Omental fat pad (tissue), 3 donors: ENCODE measurements at regions not wholly inside any gene's neighbourhood (a gene's known extent, or its start where the extent isn't known, plus 50 kb on each side); places are given as distances from the start of the nearest gene placed in this dataset.
"Not testable (repeated sequence)": the region's sequence is repeated elsewhere in the genome, so short reads cannot be mapped to it uniquely, and the experiment has no call there.

Experiments used
- ATAC-seq: fragments of 150-250 bp; one replicate; pipeline ENCODE4 v1.9.1; 2016; ENCODE audit warnings: mild to moderate bottlenecking, moderate library complexity; ENCODE audit not compliant: low FRiP score
- DNase-seq: peaks from one replicate; pipeline ENCODE4 v3.0.0-alpha.2; 2019; ENCODE audit warnings: low spot score
- CTCF ChIP-seq, 3 donors: fragments of 450-650 bp; IDR thresholded peaks; one replicate each; pipeline ENCODE4 v1.5.1; 2016 to 2017; ENCODE audit warnings: antibody characterized with exemption in 3 of 3, mild to moderate bottlenecking in 3 of 3, moderate library complexity in 2 of 3

GRCh38 chr20:30503992-30504570 lies 753.4 kb upstream of the DEFB115 start:
- ATAC-seq (no peak), DNase-seq (no peak)
- TF ChIP-seq CTCF (IDR thresholded peaks at IDR 0.05): no peak

DNA sequence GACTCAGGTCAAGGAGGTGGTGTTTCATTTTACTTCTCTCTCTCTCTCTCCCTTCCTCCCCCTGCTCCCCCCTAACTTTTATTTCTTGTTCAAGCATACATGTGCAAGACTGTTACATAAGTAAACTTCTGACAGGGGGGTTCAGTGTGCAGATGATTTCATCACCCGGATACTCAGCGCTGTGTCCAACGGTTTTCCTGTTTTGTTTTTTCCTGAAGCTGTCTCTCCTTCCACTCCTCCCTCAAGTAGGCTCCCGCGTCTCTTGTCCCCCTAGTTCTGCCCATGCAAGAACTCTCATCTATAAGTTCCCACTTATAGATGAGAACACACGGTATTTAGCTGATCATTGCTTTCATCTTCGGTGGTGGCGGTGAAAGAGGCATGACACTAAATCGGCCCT lies 751.9 kb upstream of the DEFB115 start:
- DNase-seq (no peak), ATAC-seq (no peak)
- no peak for TF ChIP-seq CTCF (IDR thresholded peaks at IDR 0.05)

DNA sequence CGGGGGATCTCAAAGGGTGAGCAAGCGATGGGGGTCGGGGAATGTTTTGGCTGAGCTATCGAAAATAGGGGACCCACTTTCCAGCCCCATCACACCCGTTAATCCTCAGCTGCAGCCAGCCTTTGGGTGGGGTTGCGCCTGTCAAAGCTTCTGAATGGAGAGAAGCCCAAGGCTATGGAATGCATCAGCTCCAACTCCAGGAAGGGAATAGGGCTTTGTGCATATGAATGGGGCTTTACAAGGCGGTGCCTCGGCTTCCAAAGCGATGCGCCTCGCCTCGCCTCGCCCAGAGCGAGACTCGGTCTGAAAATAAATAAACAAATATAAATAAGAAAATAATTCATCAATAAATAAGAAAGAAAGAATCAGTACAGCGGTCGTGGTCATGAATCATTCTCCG lies 751.4 kb upstream of the DEFB115 start:
- no peak for TF ChIP-seq CTCF (IDR thresholded peaks at IDR 0.05)
- no peak for ATAC-seq
- no peak for DNase-seq

GRCh38 chr20:30508382-30508781 lies 749.1 kb upstream of the DEFB115 start:
- not testable (repeated sequence) for DNase-seq, ATAC-seq

DNA sequence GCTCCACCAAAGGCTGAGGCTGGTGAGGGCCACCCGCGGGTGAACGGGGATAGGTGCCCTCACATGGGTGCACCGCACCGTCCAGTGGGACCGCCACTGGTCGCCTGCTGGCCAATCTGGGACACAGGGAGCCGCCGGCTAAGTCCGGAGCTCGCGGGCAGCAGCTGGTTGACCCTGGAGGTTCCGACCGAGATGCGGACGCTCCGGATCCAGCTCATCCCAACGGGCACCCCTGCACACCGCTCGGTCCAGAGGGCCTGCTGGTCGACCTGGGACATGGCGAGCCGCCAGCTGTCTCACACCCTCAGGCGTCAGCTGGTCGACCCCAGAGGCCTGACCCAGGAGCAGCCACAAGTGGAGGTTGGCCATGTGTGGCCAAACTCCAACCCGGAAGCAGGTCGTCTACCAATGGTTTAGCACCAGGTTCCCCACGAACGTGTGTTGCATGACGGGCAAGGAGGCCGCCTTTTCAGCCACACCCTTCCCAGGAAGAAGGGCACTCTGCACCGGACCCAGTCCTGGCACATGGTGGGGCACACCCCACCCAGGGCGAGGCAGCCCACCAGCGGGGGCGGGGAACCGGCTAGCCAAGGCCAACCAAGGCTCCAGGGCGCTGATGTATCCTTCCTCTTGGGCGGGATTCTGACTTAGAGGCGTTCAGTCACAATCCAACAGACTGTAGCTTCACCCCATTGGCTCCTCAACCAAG lies 746.0 kb upstream of the DEFB115 start:
- no peak for ATAC-seq
- no peak for TF ChIP-seq CTCF (IDR thresholded peaks at IDR 0.05)
- DNase-seq: no peak

GRCh38 chr20:30513050-30513628 lies 744.3 kb upstream of the DEFB115 start:
- DNase-seq: no peak
- no peak for TF ChIP-seq CTCF (IDR thresholded peaks at IDR 0.05)
- ATAC-seq: no peak

GRCh38 chr20:30515915-30516314 lies 741.5 kb upstream of the DEFB115 start:
- not testable (repeated sequence) for DNase-seq, ATAC-seq

GRCh38 chr20:30518906-30519305 lies 738.6 kb upstream of the DEFB115 start:
- not testable (repeated sequence) for ATAC-seq, DNase-seq

GRCh38 chr20:30521686-30522415 lies 735.6 kb upstream of the DEFB115 start:
- not testable (repeated sequence) for DNase-seq

GRCh38 chr20:30524155-30524554 lies 733.3 kb upstream of the DEFB115 start:
- not testable (repeated sequence) for ATAC-seq, DNase-seq

More at GRCh38 chr20:30521686-30522415, 735.6 kb upstream of the DEFB115 start:
- not testable (repeated sequence) for ATAC-seq

GRCh38 chr20:30524761-30525160 lies 732.7 kb upstream of the DEFB115 start:
- DNase-seq, ATAC-seq: not testable (repeated sequence)

GRCh38 chr20:30533653-30534052 lies 723.8 kb upstream of the DEFB115 start:
- ATAC-seq, DNase-seq: not testable (repeated sequence)

DNA sequence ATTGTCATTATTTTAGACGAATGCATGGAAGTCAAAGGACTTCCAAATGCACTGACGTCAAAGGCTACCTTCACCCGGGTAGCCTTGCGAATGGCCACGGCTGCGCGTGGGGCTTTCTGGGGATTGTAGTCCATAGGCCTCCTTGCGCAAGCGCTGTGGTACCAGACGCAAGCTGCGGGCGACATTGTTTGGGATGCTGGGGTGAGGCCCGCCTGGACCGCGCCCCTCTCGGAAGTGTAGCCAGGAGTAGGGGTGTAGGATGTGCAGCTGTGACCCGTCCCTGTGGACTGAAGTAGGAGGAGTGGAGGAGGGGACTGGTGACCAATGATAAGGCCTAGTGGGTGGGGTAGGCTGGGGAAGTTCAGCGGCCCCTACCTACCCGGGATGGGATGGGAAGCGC lies 720.0 kb upstream of the DEFB115 start:
- peak; percentile 28 for ATAC-seq
- DNase-seq: not testable (repeated sequence)
